GM06990 (cell line): ENCODE measurements at regions not wholly inside any gene's neighbourhood (a gene's known extent, or its start where the extent isn't known, plus 50 kb on each side); places are given as distances from the start of the nearest gene placed in this dataset.

ENCODE experiments used
- DNase-seq: peaks from one replicate; pipeline ENCODE4 v3.0.0-alpha.2; 2011; ENCODE audit not compliant: insufficient read length; ENCODE audit errors: extremely low read depth
- H3K27me3 ChIP-seq: replicated peaks from 2 replicates; pipeline ENCODE4 v1.6.0; 2011; ENCODE audit warnings: low read length; ENCODE audit not compliant: control insufficient read depth, insufficient read depth
- H3K36me3 ChIP-seq: 2 replicates; pipeline ENCODE4 v1.5.1; 2011; ENCODE audit warnings: low read length; ENCODE audit not compliant: control insufficient read depth, insufficient read depth
- H3K4me3 ChIP-seq: replicated peaks from 2 replicates; pipeline ENCODE4 v1.5.1; 2011; ENCODE audit warnings: low read depth, mild to moderate bottlenecking, control low read depth, low read length
- CTCF ChIP-seq: IDR thresholded peaks from 2 replicates; pipeline ENCODE4 v1.5.1; 2011; ENCODE audit warnings: low read length, control low read depth, mild to moderate bottlenecking, inconsistent platforms; ENCODE audit not compliant: insufficient read depth, poor library complexity, severe bottlenecking

- DNase-seq, result no peak
- Histone ChIP-seq H3K4me3 (no peak overlapping the region), H3K27me3 (no peaks in the 10 kb centered on the region), H3K36me3 (no peaks in the 10 kb centered on the region)
- TF ChIP-seq CTCF, result no peak
These were observed 83.5 kb downstream of the CD164 start for GRCh38 chr6:109298605-109299264.

GRCh38 chr6:109297406-109298110 is 84.7 kb downstream of the CD164 start:
- Histone ChIP-seq H3K27me3 (no peaks in the 10 kb centered on the region), H3K4me3 (no peak overlapping the region), H3K36me3 (no peaks in the 10 kb centered on the region)
- no peak for TF ChIP-seq CTCF
- DNase-seq, result no peak

GRCh38 chr6:109296971-109297372 is 85.3 kb downstream of the CD164 start:
- no peak overlapping the region for H3K4me3 ChIP-seq
- no peak for TF ChIP-seq CTCF
- no peaks in the 10 kb centered on the region for H3K27me3 ChIP-seq
- DNase-seq, result no peak
- no peaks in the 10 kb centered on the region for H3K36me3 ChIP-seq

- no peak for DNase-seq
- no peak overlapping the region for H3K4me3 ChIP-seq
- no peak for TF ChIP-seq CTCF
- no peaks in the 10 kb centered on the region for H3K27me3 ChIP-seq
- no peaks in the 10 kb centered on the region for H3K36me3 ChIP-seq
These were observed 85.8 kb downstream of the CD164 start for GRCh38 chr6:109296452-109296851.

- DNase-seq, result no peak
- no peak overlapping the region for H3K4me3 ChIP-seq
- no peaks in the 10 kb centered on the region for H3K36me3 ChIP-seq
- H3K27me3 ChIP-seq, result no peaks in the 10 kb centered on the region
- TF ChIP-seq CTCF, result no peak
These were observed 86.5 kb downstream of the CD164 start for GRCh38 chr6:109295774-109296156.
